GM12878 (cell line): ENCODE measurements at regions not wholly inside any gene's neighbourhood (a gene's known extent, or its start where the extent isn't known, plus 50 kb on each side); places are given as distances from the start of the nearest gene placed in this dataset.

Experiments
- ATAC-seq: fragments of 200-7000 bp; cut with Tn5 transposase; 3 replicates; pipeline ENCODE4 v1.9.1; 2020; ENCODE audit warnings: mild to moderate bottlenecking, moderate library complexity
- BruUV-seq: library from RNA; stranded (reverse); fragments of 400-500 nt; replicated peaks from 2 replicates; lab custom pipeline; 2021; lab: Mats Ljungman, UMichigan
- CTCF ChIA-PET: fragments of 300-600 bp; sonication (Branson Sonifier 250); formaldehyde crosslinking; extraction: SDS; loops from one replicate; lab custom pipeline; 2021; ENCODE audit warnings: inconsistent platforms; lab: Yijun Ruan, JAX
- POLR2A ChIA-PET: fragments of 350-600 bp; formaldehyde crosslinking; extraction: SDS; loops from one replicate; lab custom pipeline; 2021; ENCODE audit warnings: inconsistent platforms; lab: Charles Lee
- RAD21 ChIA-PET: fragments of 300-600 bp; sonication (Branson Sonifier 250); formaldehyde crosslinking; loops from one replicate; lab custom pipeline; 2023; ENCODE audit warnings: antibody characterized with exemption; ENCODE audit not compliant: unreplicated experiment; lab: Charles Lee
- SMC1A ChIA-PET: fragments of 300-600 bp; sonication (Branson Sonifier 250); formaldehyde crosslinking; loops from one replicate; lab custom pipeline; 2023; ENCODE audit not compliant: unreplicated experiment, uncharacterized antibody; lab: Charles Lee
- DNase-seq: peaks from one replicate; pipeline ENCODE4 v3.0.0-alpha.2; 2011; ENCODE audit warnings: low read depth, low spot score
- FAIRE-seq: peaks from 3 replicates; lab custom pipeline; 2011; peaks lifted over from hg19 to GRCh38; lab: Jason Lieb, UNC
- H2AFZ ChIP-seq: 2 replicates; pipeline ENCODE4 v1.6.0; 2011; ENCODE audit warnings: low read depth, low read length, control low read depth; ENCODE audit not compliant: control insufficient read depth
- H3K27ac ChIP-seq: 2 replicates; pipeline ENCODE4 v1.5.1; 2011; ENCODE audit warnings: control low read depth; ENCODE audit not compliant: control insufficient read depth, insufficient read depth
- H3K27me3 ChIP-seq, 2 experiments: replicated peaks in 1 of 2; 2 replicates each; pipeline versions ENCODE4 v1.6.0 to v1.6.1; 2011; ENCODE audit warnings: low read length in 1 of 2; ENCODE audit not compliant: control insufficient read depth in 2 of 2, insufficient read depth in 2 of 2
- H3K36me3 ChIP-seq, 2 experiments: 2 replicates each; pipeline ENCODE4 v1.5.1; 2011; ENCODE audit warnings: low read length in 1 of 2; ENCODE audit not compliant: control insufficient read depth in 2 of 2, insufficient read depth in 2 of 2
- H3K4me1 ChIP-seq: 2 replicates; pipeline ENCODE4 v1.6.1; 2011; ENCODE audit warnings: mild to moderate bottlenecking, low read length, moderate library complexity, mixed read lengths; ENCODE audit not compliant: control insufficient read depth, insufficient read depth
- H3K4me2 ChIP-seq: 2 replicates; pipeline ENCODE4 v1.6.0; 2011; ENCODE audit warnings: control low read depth; ENCODE audit not compliant: control insufficient read depth, insufficient read depth
- H3K4me3 ChIP-seq: fragments of 200-600 bp; sonication (generic); 2 replicates; pipeline ENCODE4 v1.5.1; 2016
- H3K79me2 ChIP-seq: 2 replicates; pipeline ENCODE4 v1.6.0; 2011; ENCODE audit warnings: low read length; ENCODE audit not compliant: control insufficient read depth, insufficient read depth
- H3K9ac ChIP-seq: 2 replicates; pipeline ENCODE4 v1.8.0; 2011; ENCODE audit warnings: low read length, control low read depth, mixed read lengths; ENCODE audit not compliant: control insufficient read depth, insufficient read depth
- H3K9me3 ChIP-seq: replicated peaks from 3 replicates; pipeline ENCODE4 v1.5.1; 2011; ENCODE audit warnings: mild to moderate bottlenecking, low read length; ENCODE audit not compliant: control insufficient read depth, insufficient read depth
- H4K20me1 ChIP-seq: 2 replicates; pipeline ENCODE4 v1.6.0; 2011; ENCODE audit not compliant: control insufficient read depth, insufficient read depth
- BCL3 ChIP-seq: IDR thresholded peaks from 2 replicates; pipeline ENCODE4 v1.6.1; 2011; ENCODE audit warnings: borderline replicate concordance, low read depth, mild to moderate bottlenecking, moderate library complexity, low read length; ENCODE audit not compliant: insufficient read depth, poor library complexity, severe bottlenecking
- HCFC1 ChIP-seq: fragments of 150-350 bp; IDR thresholded peaks from 2 replicates; pipeline ENCODE4 v1.6.1; 2014; ENCODE audit warnings: low read length
- IRF5 ChIP-seq: fragments of 450-650 bp; IDR thresholded peaks from 2 replicates; pipeline ENCODE4 v1.6.1; 2017; ENCODE audit warnings: borderline replicate concordance
- MTA3 ChIP-seq: IDR thresholded peaks from 2 replicates; pipeline ENCODE4 v1.6.1; 2012; ENCODE audit warnings: low read length, inconsistent platforms, borderline replicate concordance
- MYB ChIP-seq: fragments of 150-350 bp; IDR thresholded peaks from 2 replicates; pipeline ENCODE4 v1.6.1; 2014; ENCODE audit warnings: mild to moderate bottlenecking, low read depth, low read length, borderline replicate concordance
- NFXL1 ChIP-seq: fragments of 450-650 bp; IDR thresholded peaks from 2 replicates; pipeline ENCODE4 v1.6.1; 2017; ENCODE audit warnings: antibody characterized with exemption, mild to moderate bottlenecking, borderline replicate concordance
- PBX3 ChIP-seq: IDR thresholded peaks from 2 replicates; pipeline ENCODE4 v1.6.1; 2011; ENCODE audit warnings: mild to moderate bottlenecking, low read depth, low read length, moderate library complexity; ENCODE audit not compliant: insufficient replicate concordance
- POLR2AphosphoS2 ChIP-seq: IDR thresholded peaks from 2 replicates; pipeline ENCODE4 v1.6.1; 2011; ENCODE audit warnings: low read depth, mild to moderate bottlenecking, low read length, improper control_type of control experiment, moderate library complexity
- RAD21 ChIP-seq: IDR thresholded peaks from 2 replicates; pipeline ENCODE4 v1.6.1; 2011; ENCODE audit warnings: mild to moderate bottlenecking, low read depth, low read length, moderate library complexity; ENCODE audit not compliant: insufficient read depth
- RELA ChIP-seq: fragments of 450-650 bp; IDR thresholded peaks from 2 replicates; pipeline ENCODE4 v1.8.0; 2014; ENCODE audit warnings: borderline replicate concordance; ENCODE audit not compliant: partially characterized antibody
- TCF3 ChIP-seq: IDR thresholded peaks from 2 replicates; pipeline ENCODE4 v1.6.1; 2012; ENCODE audit warnings: low read depth, mild to moderate bottlenecking, low read length, borderline replicate concordance; ENCODE audit not compliant: insufficient read depth
- ZBTB4 ChIP-seq: fragments of 450-650 bp; formaldehyde crosslinking; IDR thresholded peaks from 2 replicates; pipeline ENCODE4 v1.4.0; 2022; ENCODE audit warnings: mild to moderate bottlenecking, moderate library complexity
- ZNF622 ChIP-seq: fragments of 450-650 bp; IDR thresholded peaks from 2 replicates; pipeline ENCODE4 v1.6.1; 2017; ENCODE audit warnings: mild to moderate bottlenecking, inconsistent platforms
- WGBS: methylation state at CpG from one replicate; pipeline ENCODE4 v1.1.6; 2016; ENCODE audit warnings: low lambda C conversion rate; ENCODE audit not compliant: insufficient replicate concordance, insufficient coverage; ENCODE audit errors: missing lambda C conversion rate; 5-methylcytosine and 5-hydroxymethylcytosine counted together
- in situ Hi-C: fragments of 300-500 bp; cut with MboI; formaldehyde crosslinking; loops from 9 replicates; pipeline ENCODE4 v1.14.3; 2018; ENCODE audit warnings: mixed read lengths
- intact Hi-C: fragments of 100-400 bp; cut with micrococcal nuclease; formaldehyde crosslinking; loops from one replicate; pipeline ENCODE4 v1.14.2; 2022; ENCODE audit not compliant: unreplicated experiment
- TF ChIP-seq, protein P1 (sequence below): fragments of 450-650 bp; IDR thresholded peaks from 2 replicates; pipeline ENCODE4 v1.6.1; 2016; ENCODE audit warnings: mild to moderate bottlenecking
- TF ChIP-seq, protein P2 (sequence below): IDR thresholded peaks from 2 replicates; pipeline ENCODE4 v1.6.1; 2012; ENCODE audit warnings: low read depth, low read length, improper control_type of control experiment

DNA sequence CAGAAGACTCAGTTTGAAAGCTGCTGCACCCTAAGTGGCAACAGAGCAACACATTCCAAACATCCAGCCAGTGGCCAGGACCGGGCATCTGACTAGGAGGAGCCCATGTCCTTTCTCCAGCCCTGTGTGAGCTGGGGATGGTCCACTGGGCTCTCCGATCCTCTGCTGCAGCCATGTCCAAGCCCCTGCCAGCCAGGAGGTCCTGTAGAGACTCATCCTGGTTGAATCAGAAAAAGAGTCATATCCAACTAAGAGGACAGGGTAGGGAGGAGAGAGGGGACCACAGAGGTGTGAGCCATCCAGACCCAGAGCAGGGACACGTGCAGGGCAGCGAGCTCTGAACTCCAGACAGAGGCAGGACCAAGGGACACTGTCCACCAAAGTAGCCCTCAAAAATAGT lies 163.0 kb upstream of the CDH5 start:
- ChIA-PET RAD21 (no interaction called here), SMC1A (no interaction called here), CTCF (no interaction called here), POLR2A (no interaction called here)
- Histone ChIP-seq H4K20me1 (no peaks in the 10 kb centered on the region), H3K4me3 (no peak overlapping the region), H3K27me3 (no peaks in the 10 kb centered on the region; a peak in 2 of 4 replicates), H3K4me2 (no peak overlapping the region), H3K27ac (no peak overlapping the region), H3K9ac (no peak overlapping the region), H2AFZ (no peak overlapping the region), H3K4me1 (no peaks in the 10 kb centered on the region), H3K79me2 (no peaks in the 10 kb centered on the region), H3K9me3 (no peaks in the 10 kb centered on the region), H3K36me3 (no peaks in the 10 kb centered on the region)
- ATAC-seq (no peak), DNase-seq (no peak), FAIRE-seq (no peak)
- TF ChIP-seq RELA (no peak), BCL3 (no peak), NFXL1 (no peak), MTA3 (no peak), HCFC1 (no peak), MYB (no peak), TCF3 (no peak), PBX3 (no peak), RAD21 (no peak), IRF5 (no peak), ZBTB4 (no peak), ZNF622 (no peak), POLR2AphosphoS2 (no peak)
- TF ChIP-seq, protein P1, sequence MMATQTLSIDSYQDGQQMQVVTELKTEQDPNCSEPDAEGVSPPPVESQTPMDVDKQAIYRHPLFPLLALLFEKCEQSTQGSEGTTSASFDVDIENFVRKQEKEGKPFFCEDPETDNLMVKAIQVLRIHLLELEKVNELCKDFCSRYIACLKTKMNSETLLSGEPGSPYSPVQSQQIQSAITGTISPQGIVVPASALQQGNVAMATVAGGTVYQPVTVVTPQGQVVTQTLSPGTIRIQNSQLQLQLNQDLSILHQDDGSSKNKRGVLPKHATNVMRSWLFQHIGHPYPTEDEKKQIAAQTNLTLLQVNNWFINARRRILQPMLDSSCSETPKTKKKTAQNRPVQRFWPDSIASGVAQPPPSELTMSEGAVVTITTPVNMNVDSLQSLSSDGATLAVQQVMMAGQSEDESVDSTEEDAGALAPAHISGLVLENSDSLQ: no peak
- TF ChIP-seq, protein P2, sequence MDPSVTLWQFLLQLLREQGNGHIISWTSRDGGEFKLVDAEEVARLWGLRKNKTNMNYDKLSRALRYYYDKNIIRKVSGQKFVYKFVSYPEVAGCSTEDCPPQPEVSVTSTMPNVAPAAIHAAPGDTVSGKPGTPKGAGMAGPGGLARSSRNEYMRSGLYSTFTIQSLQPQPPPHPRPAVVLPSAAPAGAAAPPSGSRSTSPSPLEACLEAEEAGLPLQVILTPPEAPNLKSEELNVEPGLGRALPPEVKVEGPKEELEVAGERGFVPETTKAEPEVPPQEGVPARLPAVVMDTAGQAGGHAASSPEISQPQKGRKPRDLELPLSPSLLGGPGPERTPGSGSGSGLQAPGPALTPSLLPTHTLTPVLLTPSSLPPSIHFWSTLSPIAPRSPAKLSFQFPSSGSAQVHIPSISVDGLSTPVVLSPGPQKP: no peak
- in situ Hi-C loops: no loop called here
- BruUV-seq: no TSS peak
- intact Hi-C loops: no loop called here
- WGBS: 8% methylated on average over 4 of the region's 4 CpGs
